Neural progenitor cell (in vitro differentiated cells): ENCODE measurements at regions not wholly inside any gene's neighbourhood (a gene's known extent, or its start where the extent isn't known, plus 50 kb on each side); places are given as distances from the start of the nearest gene placed in this dataset.

Source experiments
- CTCF ChIP-seq: fragments of 200-600 bp; sonication (generic); IDR thresholded peaks from 2 replicates; pipeline ENCODE4 v1.5.1; 2017; ENCODE audit warnings: antibody characterized with exemption, mild to moderate bottlenecking
- EZH2 ChIP-seq: fragments of 200-600 bp; sonication (generic); IDR thresholded peaks from 2 replicates; pipeline ENCODE4 v1.6.1; 2017; ENCODE audit warnings: antibody characterized with exemption, mild to moderate bottlenecking, moderate library complexity

DNA sequence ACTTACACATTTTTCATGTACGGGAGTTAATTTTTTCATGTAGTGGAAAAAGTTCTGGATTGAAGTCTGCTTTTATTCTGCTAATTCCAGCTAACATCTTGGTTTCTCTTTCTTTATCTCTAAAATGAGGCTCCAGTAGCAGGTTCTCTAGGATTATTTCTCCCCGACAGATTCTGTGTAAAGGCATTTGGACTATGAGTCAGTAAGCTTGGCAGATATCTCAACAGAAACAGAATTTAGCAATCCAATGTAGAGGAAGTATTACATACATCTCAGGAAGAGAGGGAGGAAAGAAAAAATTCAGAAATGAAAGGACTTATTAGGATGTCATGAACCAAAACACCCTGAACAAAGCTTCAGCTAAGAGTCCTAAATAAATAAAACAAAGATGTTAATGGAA, 1682.3 kb upstream of the TENM3 start:
- TF ChIP-seq CTCF = no peak
- no peak for TF ChIP-seq EZH2
